ENCODE measurements at regions not wholly inside any gene's neighbourhood (a gene's known extent, or its start where the extent isn't known, plus 50 kb on each side); places are given as distances from the start of the nearest gene placed in this dataset.

- Mint-ChIP-seq H3K4me1 (ENCODE audit: low read depth) (peaks cover 20% of the 10 kb centered on the region), H3K36me3 (ENCODE audit: low read depth) (no peaks in the 10 kb centered on the region), H3K27ac (no peak overlapping the region), H3K27me3 (no peaks in the 10 kb centered on the region), H3K9me3 (no peaks in the 10 kb centered on the region), H3K4me3 (no peak overlapping the region)
- intact Hi-C loops (cut with micrococcal nuclease), result loop anchor here (5.0 kb wide), 3 partner anchors 299 to 554 kb away; no protein-coding TSS in a partner anchor
These were observed 434.4 kb downstream of the RAP2B start for GRCh38 chr3:153596401-153596800.

GRCh38 chr3:153599685-153600084 lies 437.7 kb downstream of the RAP2B start:
- intact Hi-C loops (cut with micrococcal nuclease), result loop anchor here (5.0 kb wide), 3 partner anchors 302 to 557 kb away; no protein-coding TSS in a partner anchor
- Mint-ChIP-seq H3K4me1 (ENCODE audit: low read depth) (peaks cover 16% of the 10 kb centered on the region), H3K27me3 (no peaks in the 10 kb centered on the region), H3K4me3 (no peak overlapping the region), H3K9me3 (no peaks in the 10 kb centered on the region), H3K27ac (no peak overlapping the region), H3K36me3 (ENCODE audit: low read depth) (no peaks in the 10 kb centered on the region)

GRCh38 chr3:153600896-153601295 lies 438.9 kb downstream of the RAP2B start:
- no peak overlapping the region for H3K27ac Mint-ChIP-seq
- no peaks in the 10 kb centered on the region for H3K36me3 Mint-ChIP-seq (ENCODE audit: low read depth)
- peaks cover 16% of the 10 kb centered on the region for H3K4me1 Mint-ChIP-seq (ENCODE audit: low read depth)
- no peak overlapping the region for H3K4me3 Mint-ChIP-seq
- H3K27me3 Mint-ChIP-seq, result no peaks in the 10 kb centered on the region
- H3K9me3 Mint-ChIP-seq, result no peaks in the 10 kb centered on the region
- intact Hi-C loops (cut with micrococcal nuclease), result no loop called here

GRCh38 chr3:153601374-153601853 lies 439.4 kb downstream of the RAP2B start:
- no peak overlapping the region for H3K4me3 Mint-ChIP-seq
- intact Hi-C loops (cut with micrococcal nuclease), result no loop called here
- no peaks in the 10 kb centered on the region for H3K36me3 Mint-ChIP-seq (ENCODE audit: low read depth)
- no peaks in the 10 kb centered on the region for H3K27me3 Mint-ChIP-seq
- H3K4me1 Mint-ChIP-seq (ENCODE audit: low read depth), result peaks cover 16% of the 10 kb centered on the region
- H3K27ac Mint-ChIP-seq, result no peak overlapping the region
- H3K9me3 Mint-ChIP-seq, result no peaks in the 10 kb centered on the region

GRCh38 chr3:153602801-153603200 lies 440.8 kb downstream of the RAP2B start:
- intact Hi-C loops (cut with micrococcal nuclease), result no loop called here
- no peaks in the 10 kb centered on the region for H3K36me3 Mint-ChIP-seq (ENCODE audit: low read depth)
- H3K4me3 Mint-ChIP-seq, result no peak overlapping the region
- H3K4me1 Mint-ChIP-seq (ENCODE audit: low read depth), result peaks cover 16% of the 10 kb centered on the region
- H3K27ac Mint-ChIP-seq, result no peak overlapping the region
- H3K27me3 Mint-ChIP-seq, result no peaks in the 10 kb centered on the region
- H3K9me3 Mint-ChIP-seq, result no peaks in the 10 kb centered on the region

GRCh38 chr3:153614140-153614539 lies 452.1 kb downstream of the RAP2B start:
- Mint-ChIP-seq H3K9me3 (no peaks in the 10 kb centered on the region), H3K27ac (no peak overlapping the region), H3K4me1 (ENCODE audit: low read depth) (peaks cover 6% of the 10 kb centered on the region), H3K4me3 (no peak overlapping the region), H3K27me3 (no peaks in the 10 kb centered on the region), H3K36me3 (ENCODE audit: low read depth) (no peaks in the 10 kb centered on the region)
- intact Hi-C loops (cut with micrococcal nuclease), result loop anchor here (10.0 kb wide), 1 partner anchor 151 kb away; no protein-coding TSS in a partner anchor

- intact Hi-C loops (cut with micrococcal nuclease), result loop anchor here (10.0 kb wide), 1 partner anchor 150 kb away; no protein-coding TSS in a partner anchor
- Mint-ChIP-seq H3K9me3 (no peaks in the 10 kb centered on the region), H3K4me1 (ENCODE audit: low read depth) (peaks cover 6% of the 10 kb centered on the region)
These were observed 452.5 kb downstream of the RAP2B start for GRCh38 chr3:153614563-153614962.

GRCh38 chr3:153615863-153616262 lies 453.8 kb downstream of the RAP2B start:
- peaks cover 6% of the 10 kb centered on the region for H3K4me1 Mint-ChIP-seq (ENCODE audit: low read depth)
- no peak overlapping the region for H3K4me3 Mint-ChIP-seq
- no peak overlapping the region for H3K27ac Mint-ChIP-seq
- no peaks in the 10 kb centered on the region for H3K36me3 Mint-ChIP-seq (ENCODE audit: low read depth)
- no peaks in the 10 kb centered on the region for H3K9me3 Mint-ChIP-seq
- H3K27me3 Mint-ChIP-seq, result no peaks in the 10 kb centered on the region
- intact Hi-C loops (cut with micrococcal nuclease), result loop anchor here (10.0 kb wide), 1 partner anchor 149 kb away; no protein-coding TSS in a partner anchor

More at GRCh38 chr3:153614563-153614962, 452.5 kb downstream of the RAP2B start:
- H3K27ac Mint-ChIP-seq, result no peak overlapping the region
- no peak overlapping the region for H3K4me3 Mint-ChIP-seq
- H3K27me3 Mint-ChIP-seq, result no peaks in the 10 kb centered on the region
- H3K36me3 Mint-ChIP-seq (ENCODE audit: low read depth), result no peaks in the 10 kb centered on the region

- intact Hi-C loops (cut with micrococcal nuclease), result loop anchor here (10.0 kb wide), 1 partner anchor 147 kb away; no protein-coding TSS in a partner anchor
These were observed 455.4 kb downstream of the RAP2B start for GRCh38 chr3:153617463-153617862.

GRCh38 chr3:153618176-153618575 lies 456.1 kb downstream of the RAP2B start:
- Mint-ChIP-seq H3K4me1 (ENCODE audit: low read depth) (peaks cover 25% of the 10 kb centered on the region), H3K27me3 (no peaks in the 10 kb centered on the region), H3K4me3 (no peak overlapping the region), H3K9me3 (no peaks in the 10 kb centered on the region), H3K27ac (no peak overlapping the region), H3K36me3 (ENCODE audit: low read depth) (no peaks in the 10 kb centered on the region)
- intact Hi-C loops (cut with micrococcal nuclease), result loop anchor here (10.0 kb wide), 1 partner anchor 147 kb away; no protein-coding TSS in a partner anchor

More at GRCh38 chr3:153617463-153617862, 455.4 kb downstream of the RAP2B start:
- Mint-ChIP-seq H3K9me3 (no peaks in the 10 kb centered on the region), H3K36me3 (ENCODE audit: low read depth) (no peaks in the 10 kb centered on the region), H3K27me3 (no peaks in the 10 kb centered on the region), H3K27ac (no peak overlapping the region), H3K4me1 (ENCODE audit: low read depth) (peaks cover 20% of the 10 kb centered on the region), H3K4me3 (no peak overlapping the region)

- Mint-ChIP-seq H3K27ac (no peak overlapping the region), H3K9me3 (no peaks in the 10 kb centered on the region), H3K36me3 (ENCODE audit: low read depth) (no peaks in the 10 kb centered on the region), H3K4me3 (no peak overlapping the region), H3K4me1 (ENCODE audit: low read depth) (peaks cover 24% of the 10 kb centered on the region), H3K27me3 (no peaks in the 10 kb centered on the region)
- intact Hi-C loops (cut with micrococcal nuclease), result loop anchor here (10.0 kb wide), 1 partner anchor 146 kb away; no protein-coding TSS in a partner anchor
These were observed 457.2 kb downstream of the RAP2B start for GRCh38 chr3:153619268-153619667.

- Mint-ChIP-seq H3K4me3 (no peak overlapping the region), H3K4me1 (ENCODE audit: low read depth) (peaks cover 19% of the 10 kb centered on the region), H3K9me3 (no peaks in the 10 kb centered on the region), H3K27me3 (no peaks in the 10 kb centered on the region), H3K36me3 (ENCODE audit: low read depth) (no peaks in the 10 kb centered on the region), H3K27ac (peak overlapping the region; percentile 10)
- intact Hi-C loops (cut with micrococcal nuclease), result no loop called here
These were observed 459.9 kb downstream of the RAP2B start for GRCh38 chr3:153621953-153622352.

GRCh38 chr3:153623834-153624233 lies 461.8 kb downstream of the RAP2B start:
- Mint-ChIP-seq H3K4me3 (no peak overlapping the region), H3K4me1 (ENCODE audit: low read depth) (peaks cover 24% of the 10 kb centered on the region), H3K36me3 (ENCODE audit: low read depth) (no peaks in the 10 kb centered on the region), H3K9me3 (no peaks in the 10 kb centered on the region), H3K27ac (no peak overlapping the region), H3K27me3 (no peaks in the 10 kb centered on the region)
- intact Hi-C loops (cut with micrococcal nuclease), result no loop called here

- Mint-ChIP-seq H3K27me3 (no peaks in the 10 kb centered on the region), H3K36me3 (ENCODE audit: low read depth) (no peaks in the 10 kb centered on the region), H3K4me1 (ENCODE audit: low read depth) (peaks cover 24% of the 10 kb centered on the region), H3K4me3 (no peak overlapping the region), H3K27ac (no peak overlapping the region), H3K9me3 (no peaks in the 10 kb centered on the region)
- intact Hi-C loops (cut with micrococcal nuclease), result loop anchor here (5.0 kb wide), 1 partner anchor 98 kb away; no protein-coding TSS in a partner anchor
These were observed 462.4 kb downstream of the RAP2B start for GRCh38 chr3:153624310-153625030.
